Ramos (cell line): ENCODE measurements at regions not wholly inside any gene's neighbourhood (a gene's known extent, or its start where the extent isn't known, plus 50 kb on each side); places are given as distances from the start of the nearest gene placed in this dataset.

ENCODE experiments used
- in situ Hi-C: fragments of 300-500 bp; cut with MboI; formaldehyde crosslinking; loops from one replicate; pipeline ENCODE4 v1.14.3; 2022; ENCODE audit warnings: low sequenced_read_pairs; ENCODE audit not compliant: unreplicated experiment

DNA sequence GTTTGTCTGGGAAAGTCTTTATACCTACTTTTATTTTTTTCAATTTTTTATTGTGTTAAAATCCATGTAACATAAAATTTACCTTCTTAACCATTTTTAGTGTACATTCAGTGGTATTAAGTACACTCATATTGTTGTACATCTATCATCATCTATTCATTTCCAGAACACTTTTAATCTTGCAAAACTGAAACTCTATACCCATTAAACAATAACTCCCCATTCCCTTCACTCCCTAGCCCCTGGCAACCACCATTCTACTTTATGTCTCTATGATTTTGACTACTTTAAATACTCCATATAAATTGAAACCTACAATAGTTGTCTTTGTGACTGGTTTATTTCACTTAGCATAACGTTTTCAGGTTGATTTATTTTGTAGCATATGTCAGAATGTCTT lies 131.9 kb upstream of the SLC38A2 start:
- in situ Hi-C loops: no loop called here

DNA sequence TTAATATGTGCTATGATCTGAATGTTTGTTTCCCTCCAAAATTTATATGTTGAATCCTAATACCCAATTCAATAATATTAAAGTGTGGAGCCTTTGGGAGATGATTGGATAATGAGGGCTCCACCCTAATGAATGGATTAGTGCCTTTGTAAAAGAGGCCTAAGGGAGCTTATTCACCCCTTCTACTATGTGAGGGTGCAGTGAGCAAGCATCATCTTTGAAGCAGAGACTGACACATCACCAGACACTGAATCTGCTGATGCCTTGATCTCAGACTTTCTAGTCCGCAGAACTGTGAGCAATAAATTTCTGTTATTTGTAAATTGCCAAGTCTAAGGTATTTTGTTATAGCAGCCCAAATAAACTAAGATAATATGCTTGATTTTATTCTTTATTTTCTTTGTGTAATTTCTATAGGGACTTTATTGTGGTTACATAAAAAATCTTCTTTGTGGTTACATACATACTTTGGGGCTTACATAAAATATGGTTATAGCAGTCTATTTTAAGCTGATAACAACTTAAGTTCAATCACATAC lies 131.1 kb upstream of the SLC38A2 start:
- in situ Hi-C loops: no loop called here

DNA sequence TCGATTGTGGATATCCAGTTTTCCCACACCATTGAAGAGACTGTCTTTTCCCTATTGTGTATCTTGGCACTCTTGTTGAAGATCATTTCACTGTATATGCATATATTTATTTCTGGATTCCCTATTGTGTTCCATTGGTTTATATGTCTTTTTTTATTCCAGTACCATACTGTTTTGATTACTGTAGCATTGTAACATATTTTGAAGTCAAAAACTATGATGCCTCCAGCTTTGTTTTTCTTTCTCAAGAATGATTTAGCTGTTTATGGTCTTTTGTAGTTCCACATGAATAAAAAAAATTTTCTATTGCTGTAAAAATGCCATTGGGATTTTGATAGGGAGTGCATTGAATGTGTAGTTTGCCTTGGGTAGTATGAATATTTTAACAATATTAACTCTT lies 128.1 kb upstream of the SLC38A2 start:
- in situ Hi-C loops: no loop called here

DNA sequence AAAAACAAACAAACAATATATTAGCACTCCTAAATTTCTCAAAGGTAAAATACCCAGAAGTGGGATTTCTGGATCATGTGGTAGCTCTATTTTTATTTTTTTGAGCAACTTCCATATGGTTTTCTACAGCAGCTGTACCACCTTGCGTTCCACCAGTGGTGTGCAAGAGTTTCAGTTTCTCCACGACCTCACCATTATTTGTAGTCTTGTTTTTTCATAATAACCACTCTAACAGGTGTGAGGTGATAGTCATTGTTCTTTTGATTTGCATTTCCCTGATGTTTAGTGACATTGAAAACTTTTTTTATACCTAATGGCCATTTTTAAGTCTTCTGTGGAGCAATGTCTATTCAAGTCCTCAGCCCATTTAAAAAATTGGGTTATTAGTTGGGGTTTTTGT lies 127.3 kb upstream of the SLC38A2 start:
- in situ Hi-C loops: no loop called here

DNA sequence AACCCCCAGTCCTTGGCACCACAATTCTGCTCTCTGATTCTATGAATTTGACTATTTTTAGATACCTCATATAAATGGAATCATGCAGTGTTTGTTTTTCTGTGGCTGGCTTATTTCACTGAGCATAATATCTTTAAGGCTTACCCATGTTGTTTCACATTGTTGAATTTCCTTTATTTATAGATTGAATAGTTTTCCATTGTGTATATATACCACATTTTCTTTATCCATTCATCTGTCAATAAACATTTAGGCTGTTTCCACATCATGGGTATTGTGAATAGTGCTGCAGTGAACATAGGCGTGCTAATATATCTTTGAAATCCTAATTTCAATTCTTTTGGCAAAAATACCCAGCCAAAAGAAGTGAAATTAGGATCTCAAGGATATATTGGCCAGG lies 126.7 kb upstream of the SLC38A2 start:
- in situ Hi-C loops: no loop called here

DNA sequence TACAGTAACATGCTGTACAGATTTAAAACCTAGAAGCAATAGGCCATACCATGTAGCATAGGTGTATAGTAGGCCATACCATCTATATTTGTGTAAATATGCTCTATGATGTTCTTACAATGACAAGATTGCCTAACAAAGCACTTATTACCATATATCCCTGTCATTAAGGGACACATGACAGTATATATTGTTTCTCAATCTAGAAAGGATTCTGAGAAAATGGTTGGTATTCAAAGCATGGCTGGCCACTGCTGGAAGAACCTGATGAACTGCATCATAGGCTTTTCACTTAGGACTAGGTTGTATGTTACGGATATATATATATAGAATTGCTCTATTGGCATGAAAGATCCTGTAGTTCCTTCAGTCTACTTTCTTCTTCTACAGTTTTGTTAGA lies 125.2 kb upstream of the SLC38A2 start:
- in situ Hi-C loops: no loop called here

DNA sequence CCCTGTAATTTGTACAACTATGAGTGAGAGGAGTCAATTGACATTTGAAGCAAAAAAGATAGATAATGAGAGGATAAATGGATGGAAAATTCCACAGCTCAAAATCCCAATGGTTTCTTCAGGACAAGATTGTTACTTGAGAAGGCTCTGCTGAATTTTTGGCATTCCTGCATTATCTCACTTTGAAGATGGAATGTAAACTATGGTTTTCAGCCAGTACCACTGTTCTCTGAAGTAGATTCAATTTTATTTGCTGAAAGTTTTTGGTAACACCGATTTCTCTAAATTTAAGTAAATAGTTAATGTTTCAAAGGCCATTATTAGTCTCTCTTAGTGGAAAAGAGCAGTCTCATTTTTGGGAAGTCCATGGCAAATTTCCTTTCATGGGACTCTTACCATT lies 121.9 kb upstream of the SLC38A2 start:
- in situ Hi-C loops: no loop called here

DNA sequence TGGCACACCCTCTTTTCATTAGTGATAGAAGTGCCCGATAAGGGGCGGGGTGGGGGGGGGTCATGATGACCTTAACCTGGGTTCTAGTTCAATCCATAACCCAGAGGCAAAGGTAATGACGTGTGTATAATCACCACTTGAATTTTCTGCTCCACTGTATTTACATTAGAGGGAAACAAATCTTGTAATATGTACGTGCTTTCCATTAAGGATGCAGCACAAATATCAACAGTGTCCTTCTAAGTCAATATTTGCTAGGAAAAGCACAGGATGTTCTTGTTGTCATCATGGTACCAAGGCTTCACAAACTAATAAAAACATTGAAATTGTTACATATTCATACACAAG lies 121.2 kb upstream of the SLC38A2 start:
- in situ Hi-C loops: no loop called here

DNA sequence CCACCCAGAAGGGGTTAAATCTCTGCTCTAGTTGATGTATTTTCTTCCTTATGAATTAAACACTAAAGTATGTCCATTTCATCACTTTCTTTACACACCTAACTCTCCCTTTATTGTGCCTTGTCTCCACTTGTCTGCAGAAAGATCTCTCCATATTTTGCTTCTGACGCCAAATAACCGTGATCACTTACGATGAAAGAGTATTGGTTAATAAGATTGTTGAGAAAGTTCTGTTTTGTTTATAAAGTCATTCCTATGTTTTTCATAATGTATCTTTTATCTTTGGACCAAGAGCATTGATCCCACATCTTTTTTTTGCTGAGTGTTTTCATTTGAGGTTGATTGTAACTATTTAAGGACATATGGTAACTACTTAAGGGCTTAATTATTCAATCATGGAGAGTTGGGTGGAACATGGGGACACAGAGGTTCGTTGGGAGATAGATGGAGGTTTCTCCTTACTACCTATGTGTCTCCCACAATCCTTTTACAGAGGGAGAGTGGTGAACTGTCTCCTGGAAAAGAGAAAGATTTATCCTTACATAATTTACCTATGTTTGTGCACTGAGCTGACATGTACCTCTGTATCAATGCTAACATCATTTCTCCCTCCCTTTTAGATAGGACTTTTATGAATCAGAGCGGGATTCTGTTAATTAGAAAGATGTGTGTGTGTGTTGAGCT lies 120.7 kb upstream of the SLC38A2 start:
- in situ Hi-C loops: no loop called here

DNA sequence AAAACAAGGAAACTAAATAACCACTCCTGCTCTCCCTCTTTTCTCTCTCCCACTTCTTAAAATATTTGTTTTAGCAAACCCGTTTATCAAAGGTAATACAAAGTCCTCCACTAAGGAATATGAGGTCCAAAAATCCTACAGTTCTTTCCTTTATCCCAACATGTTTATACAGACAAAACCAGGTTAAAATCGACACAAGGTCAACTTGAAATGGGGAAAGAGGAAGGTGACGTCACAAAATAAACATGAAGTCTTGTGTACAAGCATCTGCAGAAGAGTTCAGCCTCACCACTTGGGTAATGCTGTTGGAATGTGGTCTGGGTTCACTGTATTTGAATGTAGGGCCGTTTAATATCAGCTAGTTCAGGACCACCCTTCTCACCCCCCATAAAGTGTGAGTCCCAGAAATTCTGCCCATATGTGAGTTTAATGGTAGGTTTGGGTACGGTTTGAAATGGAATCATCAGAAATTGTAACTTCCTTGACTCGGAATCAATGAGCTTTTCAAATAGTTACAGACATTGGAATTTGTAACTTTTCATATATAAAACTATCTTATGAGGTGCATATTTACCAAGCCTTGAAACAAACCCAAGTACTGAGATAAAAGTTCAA lies 120.0 kb upstream of the SLC38A2 start:
- in situ Hi-C loops: no loop called here

DNA sequence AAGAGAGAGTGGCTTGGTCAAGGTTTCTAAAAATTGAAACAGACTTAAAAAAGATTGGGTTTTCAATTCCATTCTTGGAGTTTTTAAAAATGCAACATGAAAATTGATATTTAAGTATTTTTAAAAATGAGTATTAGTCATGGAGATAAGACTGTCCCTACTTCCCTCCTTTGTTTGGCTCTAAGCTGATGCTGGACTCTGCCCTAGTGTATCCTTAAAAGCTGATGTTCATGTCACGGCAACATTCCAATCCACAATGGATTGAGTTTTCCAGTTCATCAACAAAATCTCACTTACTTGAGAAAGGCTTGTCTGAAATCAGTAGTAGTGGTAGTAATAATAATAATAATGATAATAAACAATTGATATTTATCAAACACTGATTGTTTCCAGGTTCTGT lies 119.0 kb upstream of the SLC38A2 start:
- in situ Hi-C loops: no loop called here

DNA sequence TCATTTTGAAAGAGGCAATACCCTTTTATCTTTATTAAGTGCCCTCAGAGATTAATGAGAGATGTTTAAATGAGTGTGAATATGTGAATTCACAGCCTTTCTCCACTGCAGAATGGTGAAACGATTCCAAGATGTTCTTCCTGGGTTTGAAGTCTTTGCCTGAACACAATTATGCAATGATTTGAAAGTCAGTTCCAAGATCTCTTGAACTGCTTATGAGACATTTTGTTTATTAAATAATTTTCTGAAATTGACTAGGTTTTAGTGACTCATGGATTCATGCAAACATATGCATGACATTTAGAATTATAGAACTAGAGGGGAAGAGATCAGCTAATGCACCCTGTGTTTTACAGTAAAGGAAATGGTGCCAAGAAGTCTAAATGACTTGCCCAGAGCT lies 118.1 kb upstream of the SLC38A2 start:
- in situ Hi-C loops: no loop called here

DNA sequence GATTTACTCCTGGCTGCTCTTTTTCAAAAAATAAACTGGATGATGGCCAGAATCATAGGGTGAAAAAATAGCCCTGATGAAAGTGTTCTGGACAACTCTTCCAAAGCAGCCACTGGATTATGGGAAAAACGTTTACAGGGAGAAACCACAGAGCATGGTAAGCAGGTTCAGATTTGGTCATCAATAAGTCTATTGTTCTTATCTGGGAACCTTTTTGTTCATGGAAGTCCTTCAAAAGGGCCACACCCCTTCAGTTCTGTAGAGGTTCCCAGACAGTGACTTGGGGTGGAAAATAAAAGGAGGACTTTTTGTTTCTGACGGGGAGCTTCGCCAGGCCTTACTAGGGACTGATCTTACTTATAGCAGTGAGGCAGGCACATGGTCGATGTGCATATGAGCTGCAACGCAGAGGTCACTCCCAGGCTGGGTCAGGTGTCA lies 117.4 kb upstream of the SLC38A2 start:
- in situ Hi-C loops: no loop called here

DNA sequence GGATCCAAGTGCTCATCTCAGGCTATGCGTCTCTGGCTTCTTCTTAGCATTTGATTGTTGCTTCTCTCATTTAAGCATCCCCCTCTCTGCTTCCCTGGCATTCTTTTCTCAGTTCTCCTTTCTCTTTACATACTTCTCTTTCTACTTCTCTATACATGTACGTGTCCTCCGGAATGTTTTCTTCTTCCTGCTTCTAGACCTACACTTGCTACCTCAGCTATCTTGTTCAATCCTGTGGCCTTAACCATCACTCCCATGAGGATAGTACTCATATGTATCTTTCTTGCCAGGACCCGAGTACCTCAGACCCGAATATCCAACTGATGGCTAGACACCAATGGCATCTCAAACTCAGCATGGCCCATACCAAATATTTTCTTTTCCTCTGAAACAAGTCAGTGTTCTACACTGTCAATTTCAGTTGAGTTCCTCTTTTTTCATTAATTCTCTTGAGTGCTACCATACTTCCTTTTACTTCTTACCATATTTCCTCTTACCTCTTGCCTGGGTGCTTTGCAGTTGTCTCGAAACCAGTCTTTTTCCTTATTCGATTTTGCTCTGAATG lies 115.1 kb upstream of the SLC38A2 start:
- in situ Hi-C loops: no loop called here

DNA sequence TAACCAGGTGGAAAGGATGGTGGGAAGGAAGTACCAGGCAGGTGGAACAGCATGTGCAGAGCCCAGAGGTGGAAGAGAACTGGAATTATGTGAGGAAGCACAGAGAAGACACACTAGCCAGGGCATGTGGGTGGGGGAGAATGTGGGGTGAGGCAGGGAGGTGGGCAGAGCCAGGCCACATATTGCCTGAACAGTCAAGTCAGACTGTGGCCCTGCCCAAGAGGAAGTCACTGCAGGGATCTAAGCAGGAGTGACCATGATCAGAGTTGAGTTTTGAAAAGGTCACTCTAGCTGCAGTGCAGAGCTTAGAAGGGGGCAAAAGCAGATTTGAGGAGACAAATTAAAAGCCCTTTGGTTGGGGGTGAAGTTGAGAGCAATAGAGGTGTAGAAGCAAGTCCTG lies 114.0 kb upstream of the SLC38A2 start:
- in situ Hi-C loops: no loop called here

DNA sequence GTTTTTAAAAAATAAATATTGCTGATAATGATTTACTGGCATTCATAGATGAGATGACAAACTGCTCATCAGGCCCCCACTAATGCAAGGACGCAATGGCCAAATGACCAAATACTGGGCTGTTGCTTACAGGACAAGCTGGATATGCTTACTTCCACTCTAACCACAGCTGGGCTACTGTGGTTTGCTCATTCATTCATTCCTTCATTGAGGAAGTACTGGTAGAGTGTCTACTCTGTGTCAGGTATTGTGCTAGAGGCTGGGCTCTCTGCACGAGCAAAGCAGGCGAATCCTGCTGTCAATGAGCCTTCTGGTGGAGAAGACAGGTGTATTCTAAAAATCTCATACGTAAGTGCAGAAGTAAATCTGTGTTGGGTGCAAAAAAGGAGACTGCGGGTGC lies 113.3 kb upstream of the SLC38A2 start:
- in situ Hi-C loops: no loop called here

DNA sequence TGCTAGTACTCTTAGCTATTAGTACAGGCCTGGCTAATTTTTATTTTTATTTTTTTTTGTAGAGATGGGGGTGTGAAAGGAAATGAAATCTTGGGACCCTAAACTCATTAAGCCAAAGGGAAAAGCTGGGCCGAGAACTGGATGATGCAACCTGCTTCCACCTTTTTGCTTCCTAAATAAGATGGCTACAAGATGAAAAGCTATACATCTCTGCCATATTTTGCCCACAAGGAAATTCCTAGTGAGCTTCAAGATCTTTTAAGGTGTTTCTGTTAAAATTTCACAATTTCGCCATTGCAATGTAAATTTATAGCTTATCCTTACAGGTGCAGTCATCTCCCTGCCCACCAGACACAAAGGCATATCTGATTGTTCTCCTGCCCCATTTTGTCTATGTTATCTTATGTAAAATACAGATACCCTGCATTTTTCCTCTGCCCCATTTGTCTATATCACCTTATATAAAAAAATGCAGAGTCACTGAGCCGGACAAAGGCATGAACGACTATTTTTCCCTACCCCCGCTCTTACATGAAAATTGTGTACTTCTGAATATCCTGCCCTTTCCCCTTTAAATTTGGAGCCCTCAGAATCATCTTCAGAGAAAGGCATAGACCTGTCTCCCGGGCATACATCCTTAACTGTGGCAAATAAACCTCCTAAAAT lies 112.0 kb upstream of the SLC38A2 start:
- in situ Hi-C loops: no loop called here

DNA sequence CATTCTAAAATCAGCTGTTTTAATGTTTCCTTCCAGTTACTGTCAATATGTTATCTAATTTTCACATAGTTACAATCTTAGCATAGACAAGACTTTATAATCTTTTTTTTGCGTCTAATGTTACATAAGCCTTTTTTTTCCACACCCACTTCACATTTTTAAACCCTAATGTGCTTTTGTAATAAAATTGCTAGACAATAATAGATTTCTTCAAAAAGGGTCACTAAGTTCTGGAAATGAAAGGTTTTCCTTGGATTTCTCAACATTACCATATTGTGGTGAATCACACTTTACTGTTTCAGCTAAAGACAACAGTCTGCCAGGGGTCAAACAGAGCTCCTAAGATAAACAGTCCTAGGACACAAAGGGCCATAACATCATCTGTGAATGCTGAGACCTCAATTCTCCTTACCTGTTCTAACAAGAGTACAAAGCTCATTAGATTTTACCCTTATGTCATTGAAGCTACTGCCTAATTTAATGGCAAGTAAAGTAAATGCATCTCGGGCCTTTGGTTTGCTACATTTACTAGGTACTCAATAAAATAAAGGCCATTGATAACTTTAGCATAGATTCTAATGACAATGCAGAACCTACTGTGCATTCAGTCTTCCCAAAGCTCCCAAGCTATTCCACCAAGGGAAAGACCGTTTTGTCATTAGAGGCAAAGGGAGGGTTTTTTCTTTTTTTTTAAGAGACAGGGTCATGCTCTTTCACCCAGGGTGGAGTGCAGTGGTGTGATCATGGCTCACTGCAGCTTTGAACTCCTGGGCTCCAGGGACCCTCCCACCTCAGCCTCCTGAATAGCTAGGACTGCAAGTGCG lies 111.2 kb upstream of the SLC38A2 start:
- in situ Hi-C loops: no loop called here

DNA sequence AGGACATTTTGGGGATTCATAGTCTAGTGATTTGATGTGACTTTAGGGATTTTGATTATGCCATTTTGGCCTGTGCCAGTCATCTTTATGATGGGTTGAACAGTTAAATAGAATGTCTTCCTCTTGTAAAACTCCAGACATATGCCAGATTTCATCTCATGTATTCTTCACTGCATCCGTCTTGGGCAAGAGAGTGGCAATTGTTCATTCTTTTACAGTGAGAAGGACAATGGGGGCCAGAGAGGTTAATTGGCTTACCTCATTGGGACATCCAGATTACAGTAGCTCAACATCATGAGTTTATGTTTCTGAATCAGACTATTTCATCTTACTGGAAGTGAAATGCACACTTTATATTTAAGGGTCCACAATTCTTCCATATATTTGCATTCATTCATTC lies 108.2 kb upstream of the SLC38A2 start:
- in situ Hi-C loops: no loop called here

DNA sequence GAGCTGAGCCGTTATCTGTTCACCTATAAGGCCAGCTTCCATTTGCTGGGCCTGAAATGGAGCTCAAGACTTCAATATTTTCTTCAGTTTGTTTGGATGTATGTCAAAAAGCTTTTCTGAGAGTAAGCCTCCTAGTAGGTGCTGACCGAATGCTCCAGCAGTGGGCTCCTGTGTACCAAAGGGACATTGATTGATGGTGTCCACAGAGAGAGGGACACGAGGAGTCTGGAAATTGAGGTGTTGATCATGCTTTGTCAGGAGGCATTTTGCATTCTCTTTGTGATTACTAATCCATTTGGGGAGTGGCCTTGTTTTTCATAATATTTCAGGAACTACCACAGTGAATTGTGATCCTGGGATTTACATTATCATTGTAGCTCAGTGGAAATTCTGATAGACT lies 107.7 kb upstream of the SLC38A2 start:
- in situ Hi-C loops: no loop called here

DNA sequence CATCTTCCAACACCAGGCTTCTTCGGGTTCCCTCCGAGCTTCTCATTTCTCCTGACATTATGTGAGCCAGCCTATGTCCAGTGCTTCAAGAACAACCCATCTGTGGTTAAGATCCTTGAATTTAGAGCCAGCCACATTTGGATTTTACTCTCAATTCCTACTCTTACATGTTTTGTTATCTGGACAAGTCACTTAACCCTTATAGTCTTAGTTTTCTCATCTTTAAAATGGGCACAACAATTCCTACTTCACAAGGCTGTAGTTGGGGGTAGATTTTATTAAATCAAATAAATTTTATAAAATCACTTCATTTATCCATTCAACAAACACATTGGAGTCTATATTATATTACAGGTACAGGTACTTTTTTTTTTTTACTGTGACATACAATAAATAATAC lies 105.5 kb upstream of the SLC38A2 start:
- in situ Hi-C loops: no loop called here
